GM12892 (cell line): ENCODE measurements at regions not wholly inside any gene's neighbourhood (a gene's known extent, or its start where the extent isn't known, plus 50 kb on each side); places are given as distances from the start of the nearest gene placed in this dataset.

ENCODE experiments used
- POLR2A ChIP-seq: IDR thresholded peaks from 2 replicates; pipeline ENCODE4 v1.6.1; 2011; ENCODE audit warnings: low read depth, low read length, control low read depth
- POLR2AphosphoS5 ChIP-seq: IDR thresholded peaks from 2 replicates; pipeline ENCODE4 v1.6.1; 2011; ENCODE audit warnings: low read depth, low read length, control low read depth

- TF ChIP-seq POLR2AphosphoS5 (no peak), POLR2A (no peak)
Measured at GRCh38 chr22:26903030-26903856, 245.9 kb downstream of the MIAT start.
